B cell (primary cell): ENCODE measurements at regions not wholly inside any gene's neighbourhood (a gene's known extent, or its start where the extent isn't known, plus 50 kb on each side); places are given as distances from the start of the nearest gene placed in this dataset.

ENCODE experiments used
- ATAC-seq: fragments of 200-7000 bp; cut with Tn5 transposase; one replicate; pipeline ENCODE4 v1.10.0; 2021; ENCODE audit warnings: low read depth, mild to moderate bottlenecking, moderate number of reproducible peaks, moderate library complexity
- CTCF ChIA-PET: fragments of 350-600 bp; sonication (Branson Sonifier 250); formaldehyde crosslinking; loops from one replicate; lab custom pipeline; 2021; ENCODE audit warnings: antibody characterized with exemption, inconsistent platforms; lab: Charles Lee
- POLR2A ChIA-PET: fragments of 350-600 bp; sonication (Branson Sonifier 250); formaldehyde crosslinking; loops from one replicate; lab custom pipeline; 2021; ENCODE audit warnings: antibody characterized with exemption; lab: Charles Lee
- DNase-seq: peaks from one replicate; pipeline ENCODE4 v3.0.0; 2013
- H2AFZ ChIP-seq: 2 replicates; pipeline ENCODE4 v1.6.1; 2012; ENCODE audit warnings: mild to moderate bottlenecking, low read depth, low read length; ENCODE audit not compliant: insufficient read depth, poor library complexity, severe bottlenecking
- H3K27ac ChIP-seq, 2 donors: 1 replicate in 1 of 2; 2 replicates in 1 of 2; pipeline ENCODE4 v1.5.1; 2012 to 2013; ENCODE audit warnings: low read length in 2 of 2, mild to moderate bottlenecking in 2 of 2, moderate library complexity in 1 of 2
- H3K27me3 ChIP-seq, 4 experiments: fragments of 200-600 bp in 1 of 4; sonication (generic) in 1 of 4; replicated peaks in 1 of 4; 1 replicate in 2 of 4; 2 replicates in 2 of 4; pipeline versions ENCODE4 v1.6.1 to v1.7.0; 2013 to 2016; ENCODE audit warnings: low read length in 3 of 4, mild to moderate bottlenecking in 2 of 4, mixed read lengths in 1 of 4, moderate library complexity in 1 of 4; ENCODE audit not compliant: insufficient read depth in 4 of 4, control insufficient read depth in 3 of 4; ENCODE audit errors: control extremely low read depth in 1 of 4
- H3K36me3 ChIP-seq, 2 experiments: replicated peaks in 1 of 2; 1 replicate in 1 of 2; 2 replicates in 1 of 2; pipeline versions ENCODE4 v1.6.1 to v1.7.1; 2013; ENCODE audit warnings: low read length in 1 of 2; ENCODE audit not compliant: insufficient read depth in 2 of 2, control insufficient read depth in 1 of 2; ENCODE audit errors: control extremely low read depth in 1 of 2, extremely low read depth in 1 of 2
- H3K4me1 ChIP-seq, 2 donors: fragments of 200-600 bp in 1 of 2; sonication (generic) in 1 of 2; 1 replicate in 1 of 2; 2 replicates in 1 of 2; pipeline versions ENCODE4 v1.5.1 to v1.6.1; 2013 to 2017; ENCODE audit warnings: low read length in 2 of 2; ENCODE audit not compliant: control insufficient read depth in 2 of 2, insufficient read depth in 2 of 2
- H3K4me2 ChIP-seq: replicated peaks from 2 replicates; pipeline ENCODE3; 2012; ENCODE audit warnings: mild to moderate bottlenecking, low read depth, low read length; ENCODE audit not compliant: poor library complexity, severe bottlenecking
- H3K4me3 ChIP-seq, 5 experiments: fragments of 200-600 bp in 1 of 5; sonication (generic) in 1 of 5; 1 replicate in 3 of 5; 2 replicates in 2 of 5; pipeline versions ENCODE4 v1.5.1 to v1.7.0; 2011 to 2016; ENCODE audit warnings: low read length in 4 of 5, mild to moderate bottlenecking in 4 of 5, low read depth in 2 of 5, control low read depth in 1 of 5, moderate library complexity in 1 of 5; ENCODE audit not compliant: insufficient read depth in 1 of 5; ENCODE audit errors: control extremely low read depth in 1 of 5, extremely low read depth in 1 of 5
- H3K79me2 ChIP-seq: fragments of 200-600 bp; sonication (generic); one replicate; pipeline ENCODE4 v1.6.0; 2016; ENCODE audit warnings: low read length; ENCODE audit not compliant: control insufficient read depth, insufficient read depth
- H3K9ac ChIP-seq: fragments of 200-600 bp; sonication (generic); 2 replicates; pipeline ENCODE4 v1.6.1; 2017; ENCODE audit warnings: mild to moderate bottlenecking, low read length, moderate library complexity
- H3K9me3 ChIP-seq, 3 donors: one replicate each; pipeline versions ENCODE4 v1.6.1 to v1.7.1; 2013; ENCODE audit warnings: low read length in 2 of 3; ENCODE audit not compliant: control insufficient read depth in 2 of 3, insufficient read depth in 1 of 3; ENCODE audit errors: control extremely low read depth in 1 of 3
- H4K20me1 ChIP-seq: 2 replicates; pipeline ENCODE4 v1.6.0; 2012; ENCODE audit warnings: mild to moderate bottlenecking, low read length; ENCODE audit not compliant: insufficient read depth, control insufficient read depth, poor library complexity, severe bottlenecking
- H3K27ac Mint-ChIP-seq: one replicate; pipeline ENCODE4 v1.8.0; 2021; ENCODE audit warnings: mixed read lengths
- H3K27me3 Mint-ChIP-seq: one replicate; pipeline ENCODE4 v1.8.0; 2021; ENCODE audit warnings: mixed read lengths
- H3K4me1 Mint-ChIP-seq: one replicate; pipeline ENCODE4 v1.8.0; 2021; ENCODE audit warnings: mixed read lengths
- H3K4me3 Mint-ChIP-seq: one replicate; pipeline ENCODE4 v1.8.0; 2021; ENCODE audit warnings: mixed read lengths
- H3K9me3 Mint-ChIP-seq: one replicate; pipeline ENCODE4 v1.8.0; 2022; ENCODE audit warnings: mixed read lengths; ENCODE audit not compliant: insufficient read depth
- EZH2 ChIP-seq: IDR thresholded peaks from 2 replicates; pipeline ENCODE4 v1.6.1; 2012; ENCODE audit warnings: borderline replicate concordance, low read depth, mild to moderate bottlenecking, moderate library complexity, low read length; ENCODE audit not compliant: insufficient read depth, poor library complexity, severe bottlenecking
- WGBS: methylation state at CpG from one replicate; pipeline ENCODE4 v1.1.5; 2013; ENCODE audit warnings: missing lambda C conversion rate; ENCODE audit not compliant: insufficient coverage; 5-methylcytosine and 5-hydroxymethylcytosine counted together
- intact Hi-C: fragments of 100-400 bp; cut with micrococcal nuclease; formaldehyde crosslinking; loops from one replicate; pipeline ENCODE4 v1.10.0; 2022
- TF ChIP-seq, protein P1 (sequence below): fragments of 200-600 bp; IDR thresholded peaks from one replicate; pipeline ENCODE4 v1.8.0; 2022; ENCODE audit warnings: antibody characterized with exemption, mild to moderate bottlenecking

DNA sequence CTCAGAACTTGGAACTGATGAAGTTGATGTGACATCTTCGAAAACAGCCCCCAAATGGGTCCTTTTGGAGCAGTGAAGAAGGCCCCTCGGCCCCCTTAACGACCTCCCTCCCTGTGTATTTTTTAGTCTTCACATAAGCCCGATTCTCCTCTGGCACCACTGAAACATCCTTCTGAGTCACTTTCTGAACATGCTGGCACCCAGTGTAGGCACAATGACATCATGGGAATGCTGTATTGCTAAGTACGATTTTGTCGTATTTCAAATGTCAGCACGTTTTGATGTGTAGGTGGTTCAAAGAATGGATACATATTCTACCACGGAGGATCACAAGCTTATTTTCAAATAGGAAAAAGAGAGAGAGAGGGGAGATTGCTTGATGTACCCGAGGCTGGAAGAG is 111.7 kb upstream of the RIOK3 start:
- DNase-seq = no peak
- POLR2A ChIA-PET = no interaction called here
- no peak overlapping the region for H3K4me2 ChIP-seq
- Mint-ChIP-seq H3K9me3 (no peaks in the 10 kb centered on the region), H3K4me1 (no peaks in the 10 kb centered on the region), H3K4me3 (no peak overlapping the region), H3K27me3 (no peaks in the 10 kb centered on the region), H3K27ac (no peak overlapping the region)
- H2AFZ ChIP-seq = no peak overlapping the region
- TF ChIP-seq, protein P1, sequence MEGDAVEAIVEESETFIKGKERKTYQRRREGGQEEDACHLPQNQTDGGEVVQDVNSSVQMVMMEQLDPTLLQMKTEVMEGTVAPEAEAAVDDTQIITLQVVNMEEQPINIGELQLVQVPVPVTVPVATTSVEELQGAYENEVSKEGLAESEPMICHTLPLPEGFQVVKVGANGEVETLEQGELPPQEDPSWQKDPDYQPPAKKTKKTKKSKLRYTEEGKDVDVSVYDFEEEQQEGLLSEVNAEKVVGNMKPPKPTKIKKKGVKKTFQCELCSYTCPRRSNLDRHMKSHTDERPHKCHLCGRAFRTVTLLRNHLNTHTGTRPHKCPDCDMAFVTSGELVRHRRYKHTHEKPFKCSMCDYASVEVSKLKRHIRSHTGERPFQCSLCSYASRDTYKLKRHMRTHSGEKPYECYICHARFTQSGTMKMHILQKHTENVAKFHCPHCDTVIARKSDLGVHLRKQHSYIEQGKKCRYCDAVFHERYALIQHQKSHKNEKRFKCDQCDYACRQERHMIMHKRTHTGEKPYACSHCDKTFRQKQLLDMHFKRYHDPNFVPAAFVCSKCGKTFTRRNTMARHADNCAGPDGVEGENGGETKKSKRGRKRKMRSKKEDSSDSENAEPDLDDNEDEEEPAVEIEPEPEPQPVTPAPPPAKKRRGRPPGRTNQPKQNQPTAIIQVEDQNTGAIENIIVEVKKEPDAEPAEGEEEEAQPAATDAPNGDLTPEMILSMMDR = no peak
- no peak for TF ChIP-seq EZH2
- 100% methylated on average over 7 of the region's 9 CpGs for WGBS
- H3K4me3 ChIP-seq = no peak overlapping the region
- CTCF ChIA-PET = no interaction called here
- H3K79me2 ChIP-seq = no peaks in the 10 kb centered on the region
- no peak overlapping the region for H3K9ac ChIP-seq
- H3K36me3 ChIP-seq = peaks cover 2 to 10% of the 10 kb centered on the region in 2 experiments
- H4K20me1 ChIP-seq = no peaks in the 10 kb centered on the region
- intact Hi-C loops = no loop called here
- H3K4me1 ChIP-seq = no peaks in the 10 kb centered on the region
- no peaks in the 10 kb centered on the region for H3K9me3 ChIP-seq
- no peak for ATAC-seq
- H3K27me3 ChIP-seq = no peaks in the 10 kb centered on the region
- H3K27ac ChIP-seq = no peak overlapping the region

- H3K27ac ChIP-seq = no peak overlapping the region
- H3K4me2 ChIP-seq = no peak overlapping the region
- no peaks in the 10 kb centered on the region for H3K4me1 ChIP-seq
- no peak for TF ChIP-seq EZH2
- H3K79me2 ChIP-seq = no peaks in the 10 kb centered on the region
- peaks cover 2 to 8% of the 10 kb centered on the region in 2 experiments for H3K36me3 ChIP-seq
- ChIA-PET CTCF (no interaction called here), POLR2A (no interaction called here)
- Mint-ChIP-seq H3K9me3 (no peaks in the 10 kb centered on the region), H3K27ac (no peak overlapping the region), H3K4me3 (no peak overlapping the region), H3K4me1 (no peaks in the 10 kb centered on the region), H3K27me3 (no peaks in the 10 kb centered on the region)
- H4K20me1 ChIP-seq = no peaks in the 10 kb centered on the region
- no peaks in the 10 kb centered on the region for H3K9me3 ChIP-seq
- H3K4me3 ChIP-seq = no peak overlapping the region
- intact Hi-C loops = no loop called here
- ATAC-seq (no peak), DNase-seq (no peak)
- no peak overlapping the region for H3K9ac ChIP-seq
- no peaks in the 10 kb centered on the region for H3K27me3 ChIP-seq
- H2AFZ ChIP-seq = no peak overlapping the region
These were observed 111.1 kb upstream of the RIOK3 start for GRCh38 chr18:23341983-23342382.
